ENCODE measurements at regions not wholly inside any gene's neighbourhood (a gene's known extent, or its start where the extent isn't known, plus 50 kb on each side); places are given as distances from the start of the nearest gene placed in this dataset.

DNA sequence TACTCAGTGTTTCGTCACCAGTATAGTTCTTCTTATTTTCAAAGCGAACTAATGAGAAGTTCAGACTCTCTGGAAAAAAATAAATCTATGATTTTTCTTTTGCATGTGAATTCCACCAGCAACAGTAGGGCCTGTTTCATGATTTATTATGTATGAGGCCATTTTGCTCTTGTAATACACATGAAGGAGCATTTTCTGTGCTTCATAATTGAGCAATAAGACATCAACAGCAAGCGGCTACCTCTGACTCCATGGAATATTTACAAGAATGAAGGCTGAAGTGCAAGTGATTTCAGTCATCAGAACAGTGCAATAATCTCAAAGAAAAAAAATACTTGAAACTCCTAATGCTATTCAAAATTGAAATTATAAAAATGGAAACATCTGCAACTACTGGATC is 282.9 kb upstream of the EDIL3 start:
- ChIA-PET RAD21 (ENCODE audit: unreplicated experiment) (no interaction called here), CTCF (interaction anchor here (0.6 kb wide), 1 partner anchor 149 kb away, joined by 3 read pairs; no protein-coding TSS in a partner anchor), SMC1A (ENCODE audit: uncharacterized antibody, unreplicated experiment) (no interaction called here), POLR2A (no interaction called here)
- BruUV-seq (replicated peaks), result no TSS peak
- H3K27ac ChIP-seq (ENCODE audit: control insufficient read depth, insufficient read depth), result no peak overlapping the region
- no peaks in the 10 kb centered on the region for H3K79me2 ChIP-seq (ENCODE audit: control insufficient read depth, insufficient read depth, low read length)
- no peaks in the 10 kb centered on the region; the same call in 2 of the 3 replicates for H3K9me3 ChIP-seq (replicated peaks; ENCODE audit: control insufficient read depth, insufficient read depth, low read length)
- ATAC-seq (no peak), FAIRE-seq (no peak), DNase-seq (ENCODE audit: low read depth, low spot score) (no peak)
- H3K27me3 ChIP-seq (replicated peaks in 1 of 2; ENCODE audit: control insufficient read depth in 2 of 2, insufficient read depth in 2 of 2, low read length in 1 of 2), result no peaks in the 10 kb centered on the region
- no peak overlapping the region for H3K4me3 ChIP-seq
- H3K4me2 ChIP-seq (ENCODE audit: control insufficient read depth, insufficient read depth), result no peak overlapping the region
- no peak for TF ChIP-seq RELA (IDR thresholded peaks at IDR 0.05; ENCODE audit: borderline replicate concordance, partially characterized antibody)
- no peak for TF ChIP-seq MTA2 (IDR thresholded peaks at IDR 0.05; ENCODE audit: low read depth)
- TF ChIP-seq IKZF2 (IDR thresholded peaks at IDR 0.05), result no peak
- TF ChIP-seq, protein P1, sequence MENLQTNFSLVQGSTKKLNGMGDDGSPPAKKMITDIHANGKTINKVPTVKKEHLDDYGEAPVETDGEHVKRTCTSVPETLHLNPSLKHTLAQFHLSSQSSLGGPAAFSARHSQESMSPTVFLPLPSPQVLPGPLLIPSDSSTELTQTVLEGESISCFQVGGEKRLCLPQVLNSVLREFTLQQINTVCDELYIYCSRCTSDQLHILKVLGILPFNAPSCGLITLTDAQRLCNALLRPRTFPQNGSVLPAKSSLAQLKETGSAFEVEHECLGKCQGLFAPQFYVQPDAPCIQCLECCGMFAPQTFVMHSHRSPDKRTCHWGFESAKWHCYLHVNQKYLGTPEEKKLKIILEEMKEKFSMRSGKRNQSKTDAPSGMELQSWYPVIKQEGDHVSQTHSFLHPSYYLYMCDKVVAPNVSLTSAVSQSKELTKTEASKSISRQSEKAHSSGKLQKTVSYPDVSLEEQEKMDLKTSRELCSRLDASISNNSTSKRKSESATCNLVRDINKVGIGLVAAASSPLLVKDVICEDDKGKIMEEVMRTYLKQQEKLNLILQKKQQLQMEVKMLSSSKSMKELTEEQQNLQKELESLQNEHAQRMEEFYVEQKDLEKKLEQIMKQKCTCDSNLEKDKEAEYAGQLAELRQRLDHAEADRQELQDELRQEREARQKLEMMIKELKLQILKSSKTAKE (IDR thresholded peaks at IDR 0.05; ENCODE audit: low read depth, poor library complexity, severe bottlenecking), result no peak
- TF ChIP-seq, protein P2, sequence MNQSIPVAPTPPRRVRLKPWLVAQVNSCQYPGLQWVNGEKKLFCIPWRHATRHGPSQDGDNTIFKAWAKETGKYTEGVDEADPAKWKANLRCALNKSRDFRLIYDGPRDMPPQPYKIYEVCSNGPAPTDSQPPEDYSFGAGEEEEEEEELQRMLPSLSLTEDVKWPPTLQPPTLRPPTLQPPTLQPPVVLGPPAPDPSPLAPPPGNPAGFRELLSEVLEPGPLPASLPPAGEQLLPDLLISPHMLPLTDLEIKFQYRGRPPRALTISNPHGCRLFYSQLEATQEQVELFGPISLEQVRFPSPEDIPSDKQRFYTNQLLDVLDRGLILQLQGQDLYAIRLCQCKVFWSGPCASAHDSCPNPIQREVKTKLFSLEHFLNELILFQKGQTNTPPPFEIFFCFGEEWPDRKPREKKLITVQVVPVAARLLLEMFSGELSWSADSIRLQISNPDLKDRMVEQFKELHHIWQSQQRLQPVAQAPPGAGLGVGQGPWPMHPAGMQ (IDR thresholded peaks at IDR 0.05; ENCODE audit: borderline replicate concordance), result no peak
- no peak for TF ChIP-seq KAT2A (conservative IDR thresholded peaks at IDR 0.05; ENCODE audit: control insufficient read depth, low read depth, low read length)
- TF ChIP-seq RUNX3 (IDR thresholded peaks at IDR 0.05; ENCODE audit: low read length), result no peak
- TF ChIP-seq ZNF217 (IDR thresholded peaks at IDR 0.05), result no peak
- TF ChIP-seq, protein P3, sequence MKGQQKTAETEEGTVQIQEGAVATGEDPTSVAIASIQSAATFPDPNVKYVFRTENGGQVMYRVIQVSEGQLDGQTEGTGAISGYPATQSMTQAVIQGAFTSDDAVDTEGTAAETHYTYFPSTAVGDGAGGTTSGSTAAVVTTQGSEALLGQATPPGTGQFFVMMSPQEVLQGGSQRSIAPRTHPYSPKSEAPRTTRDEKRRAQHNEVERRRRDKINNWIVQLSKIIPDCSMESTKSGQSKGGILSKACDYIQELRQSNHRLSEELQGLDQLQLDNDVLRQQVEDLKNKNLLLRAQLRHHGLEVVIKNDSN (IDR thresholded peaks at IDR 0.05; ENCODE audit: borderline replicate concordance, extremely low read length, insufficient read depth, low read depth, low read length), result no peak
- no peak for TF ChIP-seq PAX5 (IDR thresholded peaks at IDR 0.05; ENCODE audit: borderline replicate concordance, low read depth, low read length)
- TF ChIP-seq LARP7 (IDR thresholded peaks at IDR 0.05), result no peak
- intact Hi-C loops (cut with micrococcal nuclease; ENCODE audit: unreplicated experiment) (no loop called here), in situ Hi-C loops (cut with MboI) (no loop called here)
- no peaks in the 10 kb centered on the region for H3K4me1 ChIP-seq (ENCODE audit: control insufficient read depth, insufficient read depth, low read length)
- H3K9ac ChIP-seq (ENCODE audit: control insufficient read depth, insufficient read depth, low read length), result no peak overlapping the region
- 75% methylated on average over 3 of the region's 3 CpGs for WGBS (ENCODE audit: insufficient coverage, insufficient replicate concordance, low lambda C conversion rate, missing lambda C conversion rate)
- H4K20me1 ChIP-seq (ENCODE audit: control insufficient read depth, insufficient read depth), result no peaks in the 10 kb centered on the region
- H2AFZ ChIP-seq (ENCODE audit: control insufficient read depth, low read depth, low read length), result no peak overlapping the region
- H3K36me3 ChIP-seq (ENCODE audit: control insufficient read depth in 2 of 2, insufficient read depth in 2 of 2, low read length in 1 of 2), result no peaks in the 10 kb centered on the region
